Brain microvascular endothelial cell (primary cell): ENCODE measurements at regions not wholly inside any gene's neighbourhood (a gene's known extent, or its start where the extent isn't known, plus 50 kb on each side); places are given as distances from the start of the nearest gene placed in this dataset.

Experiments
- DNase-seq: peaks from one replicate; pipeline ENCODE4 v3.0.0-alpha.2; 2020
- H3K27ac ChIP-seq: fragments of 250-450 bp; sonication (Bioruptor Pico); 2 replicates; pipeline ENCODE4 v1.5.1; 2020; ENCODE audit warnings: mild to moderate bottlenecking, moderate library complexity
- H3K27me3 ChIP-seq: fragments of 250-450 bp; sonication (Bioruptor Pico); replicated peaks from 2 replicates; pipeline ENCODE4 v1.5.1; 2020; ENCODE audit warnings: mild to moderate bottlenecking
- H3K36me3 ChIP-seq: fragments of 250-450 bp; sonication (Bioruptor Pico); replicated peaks from 2 replicates; pipeline ENCODE4 v1.5.1; 2020; ENCODE audit warnings: mild to moderate bottlenecking
- H3K4me3 ChIP-seq: 2 replicates; pipeline ENCODE4 v1.5.1; 2011; ENCODE audit warnings: low read depth, mild to moderate bottlenecking, control low read depth, low read length, moderate library complexity
- CTCF ChIP-seq: IDR thresholded peaks from 2 replicates; pipeline ENCODE4 v1.5.1; 2011; ENCODE audit warnings: low read depth, mild to moderate bottlenecking, moderate library complexity, low read length, control low read depth, inconsistent platforms; ENCODE audit errors: missing control alignments
- in situ Hi-C: cut with HindIII; loops from 2 replicates; pipeline ENCODE4 v1.10.0; 2017; ENCODE audit warnings: low sequenced_read_pairs, low pct_ligation_motif_present

DNA sequence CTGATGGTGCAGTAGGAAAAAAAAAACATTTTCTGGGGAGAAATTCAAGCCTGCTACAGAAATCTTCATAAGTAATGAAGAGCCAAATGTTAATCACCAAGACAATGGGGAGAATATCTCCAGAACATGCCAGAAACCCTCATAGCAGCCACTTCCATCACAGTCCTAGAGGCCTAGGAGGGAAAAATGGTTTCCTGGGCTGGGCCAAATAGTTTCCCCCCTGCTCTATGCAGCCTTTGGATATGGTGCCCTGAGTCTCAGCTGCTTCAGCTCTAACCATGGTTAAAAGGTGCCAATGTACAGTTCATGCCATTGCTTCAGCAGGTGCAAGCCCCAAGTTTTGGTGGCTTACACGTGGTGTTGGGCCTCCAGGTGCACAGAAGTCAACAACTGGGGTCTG, 113.1 kb downstream of the ZNF648 start:
- in situ Hi-C loops, result no loop called here
- Histone ChIP-seq H3K36me3 (no peaks in the 10 kb centered on the region), H3K27ac (no peak overlapping the region), H3K4me3 (no peak overlapping the region), H3K27me3 (no peaks in the 10 kb centered on the region)
- no peak for DNase-seq
- TF ChIP-seq CTCF, result no peak

DNA sequence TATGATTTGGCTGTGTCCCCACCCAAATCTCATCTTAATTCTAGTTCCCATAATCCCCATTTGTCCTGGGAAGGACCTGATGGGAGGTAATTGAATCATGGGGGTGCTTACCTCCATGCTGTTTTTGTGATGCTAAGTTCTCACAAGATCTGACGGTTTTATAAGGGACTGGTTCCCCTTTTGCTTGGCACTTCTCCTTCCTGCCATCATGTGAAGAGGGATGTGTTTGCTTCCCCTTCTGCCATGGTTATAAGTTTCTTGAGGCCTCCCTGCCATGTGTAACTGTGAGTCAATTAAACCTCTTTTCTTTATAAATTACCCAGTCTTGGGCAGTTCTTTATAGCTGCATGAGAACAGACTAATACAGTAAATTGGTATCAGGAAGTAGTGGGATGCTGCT, 114.1 kb downstream of the ZNF648 start:
- Histone ChIP-seq H3K27me3 (no peaks in the 10 kb centered on the region), H3K27ac (no peak overlapping the region), H3K36me3 (no peaks in the 10 kb centered on the region), H3K4me3 (no peak overlapping the region)
- TF ChIP-seq CTCF, result no peak
- no peak for DNase-seq
- in situ Hi-C loops, result no loop called here

DNA sequence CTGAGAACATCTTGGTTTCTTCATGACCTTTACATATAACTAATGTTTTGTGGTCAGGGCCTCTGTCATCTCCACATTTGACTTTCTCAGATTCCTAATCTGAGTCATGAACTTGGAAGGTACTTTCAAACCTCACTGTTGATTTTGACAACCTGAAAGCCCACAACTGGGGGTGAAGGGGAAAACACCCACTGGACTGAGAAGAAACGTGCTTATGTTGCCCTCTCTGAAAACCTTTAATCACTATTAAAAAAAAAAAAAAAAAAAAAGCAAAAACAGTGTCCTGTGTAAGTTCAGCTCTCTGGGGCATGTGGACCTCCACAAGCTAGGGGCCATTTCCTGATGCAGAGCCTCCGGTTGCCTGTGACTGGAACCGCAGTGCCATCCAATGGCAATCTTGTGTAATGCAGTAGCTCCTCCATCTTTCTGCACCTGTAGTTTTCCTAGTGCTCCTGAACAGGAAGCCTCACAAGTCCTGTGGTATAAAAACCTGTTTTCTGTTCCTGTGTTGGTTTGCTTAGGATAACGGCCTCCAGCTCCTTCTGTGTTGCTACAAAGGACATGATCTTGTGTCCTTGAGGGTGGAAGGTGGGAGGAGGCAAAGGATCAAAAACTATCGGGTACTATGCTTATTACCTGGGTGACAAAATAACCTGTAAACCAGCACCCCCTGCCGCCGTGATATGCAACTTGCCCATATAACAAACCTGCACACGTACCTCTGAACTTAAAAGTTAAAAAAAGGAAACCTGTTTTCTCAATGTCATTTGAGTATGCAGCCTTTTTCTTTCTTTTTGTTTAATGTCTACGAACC, 124.5 kb downstream of the ZNF648 start:
- TF ChIP-seq CTCF, result peak; percentile 13
- H3K27ac ChIP-seq, result no peak overlapping the region
- H3K27me3 ChIP-seq, result no peaks in the 10 kb centered on the region
- H3K36me3 ChIP-seq, result no peaks in the 10 kb centered on the region
- no peak overlapping the region for H3K4me3 ChIP-seq
- DNase-seq, result no peak
- in situ Hi-C loops, result no loop called here

- in situ Hi-C loops, result no loop called here
- Histone ChIP-seq H3K27ac (no peak overlapping the region), H3K36me3 (no peaks in the 10 kb centered on the region), H3K27me3 (no peaks in the 10 kb centered on the region), H3K4me3 (no peak overlapping the region)
- no peak for TF ChIP-seq CTCF
- no peak for DNase-seq
Measured at GRCh38 chr1:181936269-181936668, 125.2 kb downstream of the ZNF648 start.

- no peaks in the 10 kb centered on the region for H3K36me3 ChIP-seq
- in situ Hi-C loops, result no loop called here
- no peaks in the 10 kb centered on the region for H3K27me3 ChIP-seq
- no peak overlapping the region for H3K27ac ChIP-seq
- H3K4me3 ChIP-seq, result no peak overlapping the region
- TF ChIP-seq CTCF, result no peak
- no peak for DNase-seq
Measured at GRCh38 chr1:181931873-181932272, 129.6 kb downstream of the ZNF648 start.

GRCh38 chr1:181930187-181930586, 131.3 kb downstream of the ZNF648 start:
- Histone ChIP-seq H3K27me3 (no peaks in the 10 kb centered on the region), H3K4me3 (no peak overlapping the region), H3K27ac (no peak overlapping the region), H3K36me3 (no peaks in the 10 kb centered on the region)
- DNase-seq, result no peak
- in situ Hi-C loops, result no loop called here
- TF ChIP-seq CTCF, result no peak
